T-helper 1 cell treated with Interleukin-12 subunit alpha and Interleukin-12 subunit beta and Interleukin-4 antibody, amounts not matched to agents 30 μg/mL and 1 μg/mL, for 36 hours (primary cell): ENCODE measurements at regions not wholly inside any gene's neighbourhood (a gene's known extent, or its start where the extent isn't known, plus 50 kb on each side); places are given as distances from the start of the nearest gene placed in this dataset.

Source experiments
- H3K27ac Mint-ChIP-seq: one replicate; pipeline ENCODE4 v1.8.0; 2021; ENCODE audit warnings: mild to moderate bottlenecking, mixed read lengths
- H3K27me3 Mint-ChIP-seq: one replicate; pipeline ENCODE4 v1.8.0; 2021; ENCODE audit warnings: low read depth, mixed read lengths
- H3K36me3 Mint-ChIP-seq: one replicate; pipeline ENCODE4 v1.8.0; 2021; ENCODE audit warnings: low read depth, mixed read lengths
- H3K4me1 Mint-ChIP-seq: one replicate; pipeline ENCODE4 v1.8.0; 2021; ENCODE audit warnings: low read depth, mixed read lengths
- H3K4me3 Mint-ChIP-seq: one replicate; pipeline ENCODE4 v1.8.0; 2021; ENCODE audit warnings: mild to moderate bottlenecking, moderate library complexity, mixed read lengths
- H3K9me3 Mint-ChIP-seq: one replicate; pipeline ENCODE4 v1.8.0; 2021; ENCODE audit warnings: mixed read lengths

DNA sequence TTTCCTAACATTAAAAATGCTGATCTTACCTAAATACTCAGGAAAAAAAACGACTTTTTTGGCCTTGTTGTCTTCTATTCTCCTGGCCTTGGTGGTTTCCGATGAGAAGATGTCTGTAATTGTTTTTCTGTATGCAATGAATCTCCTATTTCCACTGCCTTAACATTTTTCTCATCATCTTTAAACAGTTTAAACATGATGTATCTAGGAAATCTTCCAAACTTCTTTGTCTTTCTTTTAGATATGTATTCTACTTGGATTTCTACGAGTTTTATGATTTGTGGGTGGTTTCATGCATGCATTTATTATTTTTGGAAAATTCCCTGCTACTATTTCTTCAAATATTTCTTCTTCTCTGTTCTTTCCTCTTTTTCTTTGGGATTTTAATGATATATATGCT lies 288.6 kb upstream of the GYPC start:
- Mint-ChIP-seq H3K4me1 (no peaks in the 10 kb centered on the region), H3K4me3 (no peak overlapping the region), H3K36me3 (no peaks in the 10 kb centered on the region), H3K27ac (no peak overlapping the region), H3K27me3 (no peaks in the 10 kb centered on the region), H3K9me3 (no peaks in the 10 kb centered on the region)

DNA sequence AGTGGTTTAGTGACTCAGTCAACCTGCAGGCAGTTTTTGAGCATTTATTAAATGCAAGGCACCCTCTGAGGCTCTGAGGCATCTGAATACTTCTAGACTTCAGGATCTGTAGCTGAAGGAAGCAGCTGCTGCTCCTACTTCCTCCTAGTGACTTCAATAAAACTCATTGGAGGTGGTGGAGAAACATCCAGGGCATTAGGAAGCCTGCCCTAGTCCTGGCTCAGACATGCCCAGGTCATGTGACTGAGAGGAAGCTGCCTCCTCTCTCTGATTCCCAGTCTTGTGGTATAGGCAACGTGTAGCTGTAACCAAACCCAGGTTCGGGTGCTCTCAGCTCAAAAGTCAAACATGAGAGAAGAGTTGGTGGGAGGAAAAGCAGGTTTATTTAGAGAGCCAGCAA lies 287.2 kb upstream of the GYPC start:
- no peaks in the 10 kb centered on the region for H3K9me3 Mint-ChIP-seq
- no peaks in the 10 kb centered on the region for H3K4me1 Mint-ChIP-seq
- H3K27me3 Mint-ChIP-seq = no peaks in the 10 kb centered on the region
- H3K27ac Mint-ChIP-seq = no peak overlapping the region
- H3K4me3 Mint-ChIP-seq = no peak overlapping the region
- no peaks in the 10 kb centered on the region for H3K36me3 Mint-ChIP-seq

DNA sequence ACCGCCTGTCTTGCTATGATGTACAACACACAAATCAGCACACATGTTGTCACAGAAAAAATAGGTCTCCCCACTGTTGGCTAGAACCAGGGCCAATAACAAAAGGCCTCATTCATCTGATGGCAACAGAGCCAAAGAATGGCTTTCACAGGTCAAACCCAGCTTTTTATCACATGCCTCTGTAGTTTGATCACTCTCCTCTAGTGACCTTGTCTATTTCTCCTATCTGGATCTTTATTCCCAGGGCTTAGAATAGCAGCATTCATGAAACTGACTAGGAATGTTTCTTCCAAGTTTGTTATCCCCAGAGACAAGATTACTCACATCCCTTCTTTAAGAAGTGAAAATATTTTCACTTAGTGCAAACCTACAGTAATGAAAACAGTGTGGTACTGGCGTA lies 285.8 kb upstream of the GYPC start:
- Mint-ChIP-seq H3K4me3 (no peak overlapping the region), H3K9me3 (no peaks in the 10 kb centered on the region), H3K36me3 (no peaks in the 10 kb centered on the region), H3K27ac (no peak overlapping the region), H3K27me3 (no peaks in the 10 kb centered on the region), H3K4me1 (no peaks in the 10 kb centered on the region)

DNA sequence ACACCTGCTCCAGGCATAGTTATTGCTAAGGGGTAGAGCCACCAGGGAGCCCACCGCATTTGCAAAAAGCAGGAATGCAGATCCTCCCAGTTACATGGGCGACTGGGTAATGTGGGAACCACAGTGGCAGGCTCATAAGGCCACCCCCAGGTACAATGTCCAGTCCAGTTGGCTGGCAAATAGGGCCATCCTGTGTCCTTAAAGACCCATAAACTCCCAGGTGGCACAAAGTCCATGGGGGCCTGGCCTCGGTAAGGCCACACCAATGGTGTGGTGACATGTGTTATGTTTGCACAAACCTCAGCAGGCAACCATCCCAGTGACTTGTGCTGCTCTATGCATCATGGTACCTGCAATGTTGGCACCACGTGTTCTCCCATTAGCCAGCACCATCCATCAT lies 283.6 kb upstream of the GYPC start:
- Mint-ChIP-seq H3K27me3 (no peaks in the 10 kb centered on the region), H3K36me3 (no peaks in the 10 kb centered on the region), H3K9me3 (no peaks in the 10 kb centered on the region), H3K27ac (no peak overlapping the region), H3K4me3 (no peak overlapping the region), H3K4me1 (no peaks in the 10 kb centered on the region)

DNA sequence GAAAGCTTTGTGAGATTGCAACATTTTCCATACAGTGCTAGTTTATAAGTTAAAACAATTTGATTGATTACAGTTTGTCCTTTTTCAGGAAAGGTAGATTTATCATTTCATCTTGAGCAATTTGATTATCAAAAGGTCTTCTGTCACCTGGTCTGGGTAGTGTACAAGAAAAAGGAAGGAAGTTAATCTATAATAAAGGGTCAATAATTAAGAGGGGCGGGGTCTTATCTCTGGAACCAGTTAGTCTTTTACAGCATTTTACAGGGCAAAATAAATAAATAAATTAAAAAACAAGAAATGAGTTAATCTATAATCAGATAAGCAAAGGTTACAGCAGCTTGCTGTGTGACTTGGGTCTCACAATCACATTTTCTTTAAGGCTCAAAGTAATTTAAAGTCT lies 277.8 kb upstream of the GYPC start:
- H3K27me3 Mint-ChIP-seq = no peaks in the 10 kb centered on the region

DNA sequence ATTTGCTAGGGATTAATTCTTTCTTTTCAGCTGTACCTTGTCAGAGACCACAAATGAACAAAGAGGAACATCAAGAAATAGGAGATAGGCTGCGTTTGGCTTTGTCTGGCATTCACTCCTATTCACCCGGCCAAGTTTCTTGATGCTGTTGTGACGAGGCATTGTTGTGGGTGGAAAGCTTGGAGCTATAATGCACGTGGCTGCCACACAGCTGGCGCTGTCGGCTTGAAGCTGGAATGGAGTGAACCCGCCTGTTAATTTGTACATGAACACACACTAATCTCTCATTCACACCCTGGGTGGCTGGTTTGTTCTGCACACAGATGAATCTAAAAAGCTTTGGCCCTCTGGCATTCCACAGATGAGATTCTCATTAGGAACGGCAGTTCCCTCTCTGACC lies 274.9 kb upstream of the GYPC start:
- H3K36me3 Mint-ChIP-seq = no peaks in the 10 kb centered on the region
- no peaks in the 10 kb centered on the region for H3K27me3 Mint-ChIP-seq

More for the DNA sequence above, 277.8 kb upstream of the GYPC start:
- H3K9me3 Mint-ChIP-seq = no peaks in the 10 kb centered on the region
- H3K36me3 Mint-ChIP-seq = no peaks in the 10 kb centered on the region
- no peaks in the 10 kb centered on the region for H3K4me1 Mint-ChIP-seq
- no peak overlapping the region for H3K4me3 Mint-ChIP-seq
- H3K27ac Mint-ChIP-seq = no peak overlapping the region

DNA sequence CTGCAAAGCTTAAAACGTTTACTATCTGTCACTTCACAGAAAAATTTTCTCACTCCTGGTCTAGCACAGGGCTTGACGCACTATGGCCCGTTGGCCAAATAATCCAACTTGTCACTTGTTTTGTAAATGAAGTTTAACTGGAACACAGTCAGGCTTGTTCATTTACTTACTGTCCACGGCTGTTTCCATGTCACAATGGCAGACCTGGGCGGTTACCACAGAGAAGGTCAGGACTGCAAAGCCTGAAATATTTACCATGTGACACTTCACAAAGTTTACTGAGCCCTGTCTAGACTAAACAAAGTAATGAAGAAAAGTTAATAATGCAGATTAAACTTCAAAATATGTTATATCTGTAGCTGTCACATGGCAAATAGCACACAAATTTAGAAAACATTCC lies 273.0 kb upstream of the GYPC start:
- no peaks in the 10 kb centered on the region for H3K4me1 Mint-ChIP-seq
- H3K36me3 Mint-ChIP-seq = no peaks in the 10 kb centered on the region
- no peak overlapping the region for H3K27ac Mint-ChIP-seq
- H3K4me3 Mint-ChIP-seq = no peak overlapping the region
- H3K27me3 Mint-ChIP-seq = no peaks in the 10 kb centered on the region
- peaks cover 18% of the 10 kb centered on the region for H3K9me3 Mint-ChIP-seq

More for the DNA sequence above, 274.9 kb upstream of the GYPC start:
- Mint-ChIP-seq H3K27ac (no peak overlapping the region), H3K4me1 (no peaks in the 10 kb centered on the region), H3K4me3 (no peak overlapping the region), H3K9me3 (peaks cover 4% of the 10 kb centered on the region)

DNA sequence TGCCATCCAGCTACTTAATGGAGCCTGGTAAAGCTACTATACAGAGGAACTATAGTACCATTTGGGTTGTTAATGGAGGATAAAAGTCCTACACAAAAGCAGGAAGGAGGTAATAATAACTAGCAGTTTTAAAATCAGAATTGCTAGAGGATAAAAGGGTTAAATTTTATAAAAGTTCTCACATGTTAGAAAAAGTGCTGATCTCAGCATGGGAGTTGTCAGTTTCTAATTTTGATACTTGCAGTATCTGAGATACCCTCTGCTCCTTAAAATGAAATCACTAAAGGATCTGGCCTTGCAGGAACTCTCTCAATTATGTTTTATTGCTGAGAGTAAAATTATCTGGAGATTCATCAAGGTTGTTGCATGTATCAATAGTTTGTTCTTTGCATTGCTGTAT lies 272.2 kb upstream of the GYPC start:
- Mint-ChIP-seq H3K36me3 (no peaks in the 10 kb centered on the region), H3K4me1 (no peaks in the 10 kb centered on the region), H3K27ac (no peak overlapping the region), H3K4me3 (no peak overlapping the region), H3K27me3 (no peaks in the 10 kb centered on the region), H3K9me3 (peaks cover 18% of the 10 kb centered on the region)

DNA sequence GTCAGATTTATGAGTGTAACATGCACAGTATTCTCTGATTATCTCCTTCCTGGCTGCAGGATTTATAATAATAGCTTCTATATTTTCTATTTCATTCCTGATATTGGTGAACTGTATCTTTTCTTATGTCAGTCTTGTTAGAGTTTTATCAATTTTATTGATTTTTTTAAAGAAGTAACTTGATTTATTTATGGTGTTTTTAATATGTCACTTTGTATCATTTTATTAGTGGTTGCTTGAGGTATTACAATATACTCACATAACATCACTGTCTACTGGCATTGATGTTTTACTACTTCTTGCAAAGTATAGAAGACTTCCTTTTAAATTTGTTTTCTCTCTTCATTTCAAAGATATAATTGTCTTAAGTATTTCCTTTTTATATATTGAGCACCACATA lies 270.5 kb upstream of the GYPC start:
- Mint-ChIP-seq H3K27ac (no peak overlapping the region), H3K36me3 (no peaks in the 10 kb centered on the region), H3K4me3 (no peak overlapping the region), H3K4me1 (no peaks in the 10 kb centered on the region), H3K9me3 (peaks cover 18% of the 10 kb centered on the region), H3K27me3 (no peaks in the 10 kb centered on the region)

DNA sequence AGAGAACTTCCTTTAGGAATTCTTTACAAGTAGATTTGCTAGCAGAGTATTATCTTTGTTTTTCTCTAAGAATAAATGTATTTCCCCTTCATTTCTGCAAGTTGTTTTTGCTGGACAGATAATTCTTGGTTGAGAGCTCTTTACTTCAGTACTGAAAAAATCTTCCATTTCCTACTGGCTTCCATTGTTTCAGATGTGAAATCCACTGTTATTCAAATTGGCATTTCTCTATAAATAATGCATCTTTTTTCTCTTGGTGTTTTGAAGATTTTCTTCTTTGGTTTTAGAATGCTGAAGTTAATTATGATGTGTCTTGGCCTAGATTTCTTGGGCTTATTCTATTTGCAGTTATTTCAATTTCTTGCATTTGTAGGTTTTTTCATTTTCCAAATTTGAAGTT lies 270.0 kb upstream of the GYPC start:
- H3K4me3 Mint-ChIP-seq = no peak overlapping the region

DNA sequence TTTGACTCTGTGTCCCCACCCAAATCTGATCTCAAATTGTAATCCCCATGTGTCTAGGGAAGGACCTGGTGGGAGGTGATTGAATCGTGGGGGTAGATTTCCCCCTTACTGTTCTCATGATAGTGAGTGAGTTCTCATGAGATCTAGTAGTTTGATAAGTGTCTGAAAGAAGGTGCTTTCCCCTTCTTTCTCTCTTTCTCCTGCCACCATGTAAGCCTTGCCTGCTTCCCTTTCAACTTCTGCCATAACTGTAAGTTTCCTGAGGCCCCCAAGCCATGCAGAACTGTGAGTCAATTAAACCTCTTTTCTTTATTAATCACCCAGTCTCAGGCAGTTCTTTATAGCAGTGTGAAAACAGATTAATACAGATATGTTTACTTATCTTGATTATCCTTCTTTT lies 266.5 kb upstream of the GYPC start:
- Mint-ChIP-seq H3K4me1 (no peaks in the 10 kb centered on the region), H3K27me3 (no peaks in the 10 kb centered on the region), H3K9me3 (peaks cover 18% of the 10 kb centered on the region)

More for the DNA sequence above, 270.0 kb upstream of the GYPC start:
- no peaks in the 10 kb centered on the region for H3K4me1 Mint-ChIP-seq
- no peaks in the 10 kb centered on the region for H3K36me3 Mint-ChIP-seq
- no peak overlapping the region for H3K27ac Mint-ChIP-seq
- H3K27me3 Mint-ChIP-seq = no peaks in the 10 kb centered on the region
- H3K9me3 Mint-ChIP-seq = peaks cover 18% of the 10 kb centered on the region

DNA sequence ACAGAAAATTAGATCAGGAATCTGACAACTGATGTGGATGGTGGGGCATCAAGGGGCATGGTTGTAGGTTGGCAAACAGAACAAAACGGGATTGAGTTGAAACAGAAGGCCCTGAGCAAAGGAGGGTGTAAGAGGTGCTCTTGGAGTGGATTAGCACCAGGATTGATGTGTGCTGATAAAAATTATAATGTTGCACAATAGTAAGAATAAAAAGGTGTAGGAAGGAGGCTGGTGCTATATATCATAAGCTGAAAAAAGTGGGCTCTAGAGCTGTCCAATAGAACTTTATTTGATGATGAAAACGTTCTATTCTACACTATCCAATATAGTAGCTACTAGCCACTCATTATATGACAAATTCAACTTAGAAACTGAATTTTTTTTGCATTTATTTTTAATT lies 263.1 kb upstream of the GYPC start:
- Mint-ChIP-seq H3K9me3 (no peaks in the 10 kb centered on the region), H3K4me1 (no peaks in the 10 kb centered on the region), H3K27me3 (peaks cover 12% of the 10 kb centered on the region), H3K27ac (no peak overlapping the region), H3K36me3 (no peaks in the 10 kb centered on the region), H3K4me3 (no peak overlapping the region)

More for the DNA sequence above, 266.5 kb upstream of the GYPC start:
- no peak overlapping the region for H3K4me3 Mint-ChIP-seq
- H3K27ac Mint-ChIP-seq = no peak overlapping the region
- H3K36me3 Mint-ChIP-seq = no peaks in the 10 kb centered on the region

DNA sequence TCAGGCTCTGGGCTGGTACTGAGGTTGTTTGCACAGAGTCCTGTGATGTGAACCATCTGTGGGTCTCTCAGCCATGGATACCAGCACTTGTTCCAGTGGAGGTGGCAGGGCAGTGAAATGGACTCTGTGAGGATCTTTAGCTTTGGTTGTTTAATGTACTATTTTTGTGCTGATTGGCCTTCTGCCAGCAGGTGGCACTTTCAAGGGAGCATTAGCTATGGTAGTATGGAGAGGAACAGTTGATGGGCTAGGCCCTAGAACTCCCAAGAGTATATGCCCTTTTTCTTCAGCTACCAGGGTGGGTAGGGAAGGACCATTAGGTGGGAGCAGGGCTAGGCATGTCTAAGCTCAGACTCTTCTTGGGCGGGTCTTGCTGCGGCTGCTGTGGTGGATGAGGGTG lies 257.0 kb upstream of the GYPC start:
- Mint-ChIP-seq H3K36me3 (no peaks in the 10 kb centered on the region), H3K9me3 (peaks cover 3% of the 10 kb centered on the region), H3K4me1 (no peaks in the 10 kb centered on the region), H3K4me3 (no peak overlapping the region), H3K27me3 (peaks cover 15% of the 10 kb centered on the region), H3K27ac (no peak overlapping the region)

DNA sequence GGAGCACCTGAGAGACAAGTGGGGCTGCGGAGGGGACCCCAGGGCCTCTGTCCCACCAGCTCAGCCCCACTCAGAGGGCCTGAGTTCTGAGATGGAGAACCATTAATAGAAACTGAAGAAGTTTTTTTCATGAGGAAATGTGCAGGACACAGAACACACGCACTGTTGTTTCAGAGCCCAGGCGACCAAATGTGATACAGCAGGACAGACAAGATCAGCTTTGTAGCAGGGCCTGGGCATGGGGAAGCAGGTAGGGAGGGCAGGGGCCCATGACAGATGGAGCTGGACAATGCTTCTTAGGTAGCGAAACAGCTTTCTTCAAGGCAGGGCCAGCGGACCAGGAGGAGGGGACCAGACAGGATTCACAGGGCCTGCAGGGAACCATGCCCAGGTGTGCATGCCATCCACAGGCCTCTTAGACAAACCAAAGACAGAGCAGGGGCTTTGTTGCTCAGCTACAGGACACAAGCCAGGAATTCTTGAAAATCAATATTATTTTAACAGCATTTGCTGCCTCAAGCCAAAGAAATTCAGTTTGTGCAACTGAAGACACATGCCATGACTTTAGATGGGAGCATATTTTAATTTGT lies 252.8 kb upstream of the GYPC start:
- Mint-ChIP-seq H3K36me3 (no peaks in the 10 kb centered on the region), H3K4me3 (no peak overlapping the region), H3K9me3 (peaks cover 3% of the 10 kb centered on the region), H3K27ac (no peak overlapping the region), H3K27me3 (peaks cover 3% of the 10 kb centered on the region), H3K4me1 (no peaks in the 10 kb centered on the region)

DNA sequence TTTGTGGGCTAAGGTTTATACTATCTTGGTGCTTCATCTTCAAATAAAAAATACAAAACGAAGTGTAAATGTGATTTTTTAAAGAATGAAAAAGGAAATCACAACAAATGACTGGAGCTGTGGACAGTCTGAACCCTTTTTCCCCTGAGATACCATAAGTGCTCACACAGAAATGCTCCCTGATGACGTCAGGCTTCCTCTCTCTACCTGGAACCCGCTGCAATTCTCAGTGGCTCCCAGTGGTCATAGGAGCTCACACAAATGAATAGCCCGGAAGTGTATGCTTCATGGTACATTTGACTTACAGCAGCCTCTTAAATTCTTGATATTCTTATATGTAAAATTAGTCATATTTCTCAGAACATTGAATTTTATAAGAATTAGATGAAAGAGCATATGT lies 249.7 kb upstream of the GYPC start:
- peaks cover 6% of the 10 kb centered on the region for H3K27me3 Mint-ChIP-seq
- H3K36me3 Mint-ChIP-seq = no peaks in the 10 kb centered on the region
- H3K27ac Mint-ChIP-seq = no peak overlapping the region
- H3K4me1 Mint-ChIP-seq = no peaks in the 10 kb centered on the region
- peaks cover 3% of the 10 kb centered on the region for H3K9me3 Mint-ChIP-seq
- no peak overlapping the region for H3K4me3 Mint-ChIP-seq

DNA sequence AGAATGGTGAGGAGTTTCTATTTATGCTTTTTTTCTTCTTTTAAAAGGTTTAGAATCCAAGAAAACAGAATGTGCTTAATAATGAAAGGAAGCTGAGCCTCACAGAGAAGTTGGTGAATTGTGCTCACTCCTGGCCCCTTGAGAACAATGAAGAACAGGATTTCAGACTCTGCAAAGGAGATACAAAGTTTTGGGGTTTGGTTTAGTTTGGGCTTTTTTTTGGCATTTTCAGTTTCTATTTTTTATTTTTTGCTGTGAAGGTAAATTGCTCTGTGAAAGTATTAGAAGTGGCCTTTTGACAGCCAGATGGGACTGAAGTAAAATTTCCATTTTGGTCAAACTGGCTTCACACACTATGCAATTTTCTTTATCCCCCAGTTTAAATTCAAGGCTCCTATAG lies 247.3 kb upstream of the GYPC start:
- no peak overlapping the region for H3K27ac Mint-ChIP-seq
- no peak overlapping the region for H3K4me3 Mint-ChIP-seq
- peaks cover 8% of the 10 kb centered on the region for H3K4me1 Mint-ChIP-seq
- peaks cover 11% of the 10 kb centered on the region for H3K27me3 Mint-ChIP-seq
- H3K36me3 Mint-ChIP-seq = peaks cover 2% of the 10 kb centered on the region
- peaks cover 6% of the 10 kb centered on the region for H3K9me3 Mint-ChIP-seq
